ENCODE measurements at regions not wholly inside any gene's neighbourhood (a gene's known extent, or its start where the extent isn't known, plus 50 kb on each side); places are given as distances from the start of the nearest gene placed in this dataset.

DNA sequence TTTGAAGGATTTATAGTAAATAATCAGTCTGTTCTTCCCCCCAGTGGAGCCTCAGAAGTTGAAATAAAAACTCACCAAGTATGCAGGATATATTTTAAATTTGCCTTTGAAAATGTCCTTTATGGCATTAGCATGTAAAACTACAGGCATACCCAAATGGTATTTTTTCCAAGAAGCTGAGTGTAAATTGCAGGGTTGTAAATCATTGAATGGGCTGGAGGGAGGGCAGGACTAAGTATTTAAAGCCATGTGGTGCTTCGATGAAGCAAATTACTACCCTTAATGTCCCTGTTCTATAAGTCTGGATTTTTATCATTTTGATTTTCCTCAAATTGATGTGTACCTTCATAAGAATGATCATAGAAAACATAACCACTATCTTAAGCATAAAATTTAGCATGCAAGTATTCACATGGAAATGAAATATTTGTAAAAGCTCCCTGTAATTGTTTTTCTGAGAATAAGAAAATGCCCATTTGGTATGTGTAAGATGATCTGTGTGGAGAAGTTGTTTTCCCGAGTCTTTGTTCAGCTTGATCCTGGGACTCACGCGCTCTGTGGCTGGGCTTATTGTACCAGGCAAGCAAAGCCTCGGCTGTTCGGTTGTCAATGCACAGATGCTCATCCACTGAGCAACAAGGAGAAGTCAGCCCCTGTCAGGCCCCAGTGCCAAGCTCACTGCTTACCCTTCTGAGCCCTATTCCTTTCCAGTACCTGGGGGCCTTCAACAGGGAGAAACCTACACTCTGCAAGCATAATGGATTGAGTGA lies 66.7 kb downstream of the CD164 start:
- peak; percentile 10 for DNase-seq

DNA sequence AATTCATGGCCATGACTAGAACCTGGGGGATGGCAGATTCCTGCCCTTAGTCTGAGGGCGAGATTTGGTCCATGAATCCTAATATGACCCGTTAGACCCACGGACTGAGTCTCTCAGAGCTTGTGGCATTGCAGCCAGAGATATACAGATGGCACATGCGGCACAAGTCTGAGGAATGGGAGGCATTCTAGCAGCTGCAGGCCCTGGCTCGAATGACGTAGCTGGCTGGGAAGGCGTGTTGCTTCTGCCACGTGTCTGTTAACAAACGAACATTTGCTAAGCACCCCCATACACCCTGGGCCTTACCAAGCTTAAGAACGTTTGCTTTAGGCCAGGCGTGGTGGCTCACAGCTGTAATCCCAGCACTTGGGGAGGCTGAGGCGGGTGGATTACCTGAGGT lies 68.0 kb downstream of the CD164 start:
- no peak for DNase-seq

DNA sequence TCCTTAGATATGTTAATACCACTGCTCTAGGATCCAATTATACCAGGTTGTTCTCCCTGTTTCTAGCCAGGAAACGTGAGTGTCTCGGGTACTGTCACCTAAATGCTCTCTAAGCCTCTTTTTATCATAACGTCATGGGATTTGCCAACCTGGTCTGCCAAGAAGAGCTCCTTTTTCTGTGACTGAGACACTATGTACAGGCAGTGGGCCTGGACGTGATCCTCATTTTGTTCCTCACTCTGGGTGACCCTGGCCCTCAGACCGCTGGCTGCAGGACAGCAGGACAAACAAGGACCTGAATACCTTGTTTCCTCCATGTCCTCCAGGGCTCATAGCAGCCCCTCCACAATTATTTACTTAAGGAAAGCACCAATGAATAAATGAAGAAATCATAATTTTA lies 69.1 kb downstream of the CD164 start:
- no peak for DNase-seq

DNA sequence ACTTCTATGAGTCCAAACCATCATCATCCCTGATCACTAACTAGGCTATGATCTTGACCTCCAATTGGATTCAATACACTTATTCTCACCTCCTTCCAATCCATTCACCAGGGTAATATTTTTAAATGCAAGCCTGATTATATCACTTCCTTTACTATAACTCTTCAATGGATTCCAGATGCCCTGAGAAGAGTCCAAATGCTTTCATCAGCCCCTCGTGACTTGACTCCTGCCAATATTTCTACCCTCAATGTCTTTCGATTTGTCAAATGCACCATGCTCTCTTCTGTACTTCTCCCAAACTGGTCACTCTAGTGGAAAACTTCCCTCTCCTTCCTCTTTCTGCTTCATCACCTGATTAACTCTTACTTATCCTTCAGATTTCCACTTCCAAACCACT lies 70.8 kb downstream of the CD164 start:
- no peak for DNase-seq

DNA sequence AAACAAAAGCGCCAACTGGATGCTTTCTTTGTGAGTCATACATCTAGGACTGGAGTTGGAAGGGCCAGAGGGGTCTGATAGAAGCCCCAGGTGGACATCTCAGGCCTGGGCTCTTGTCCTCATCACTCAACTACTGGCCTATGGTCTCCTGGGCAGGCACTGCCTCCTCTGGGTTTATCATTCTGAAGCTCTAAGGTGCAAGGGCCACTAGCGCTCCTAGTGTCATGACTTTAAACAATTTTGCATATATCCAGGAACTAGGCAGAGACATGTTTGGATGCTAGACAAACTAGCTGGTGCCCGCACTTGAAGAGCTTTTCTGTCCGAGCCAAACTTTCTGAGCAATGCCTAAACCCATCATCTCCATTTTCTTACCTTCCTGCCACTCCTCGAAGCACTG lies 72.3 kb downstream of the CD164 start:
- no peak for DNase-seq

DNA sequence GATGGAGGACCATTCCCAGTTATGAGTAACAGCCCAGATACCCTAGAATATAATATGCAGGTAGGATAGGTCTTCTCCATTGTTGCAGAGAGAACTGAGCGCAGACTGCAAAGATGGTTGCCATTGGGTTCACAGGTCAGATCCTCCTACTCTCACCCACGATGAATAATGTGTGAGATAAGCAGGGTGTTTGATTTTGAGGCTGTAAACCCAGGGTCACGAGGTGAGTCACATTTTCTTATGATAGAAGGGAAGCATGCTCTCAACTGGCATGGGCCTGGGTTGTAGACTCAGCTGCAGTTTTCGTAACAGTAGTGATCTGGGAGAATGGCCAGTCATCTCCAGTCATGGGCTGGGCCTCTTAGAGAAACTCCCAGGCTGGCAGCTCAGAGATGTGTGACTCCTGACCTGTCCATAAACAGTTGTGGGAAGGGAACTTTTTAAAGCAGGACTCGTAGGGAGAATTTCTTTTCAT lies 74.2 kb downstream of the CD164 start:
- no peak for DNase-seq

DNA sequence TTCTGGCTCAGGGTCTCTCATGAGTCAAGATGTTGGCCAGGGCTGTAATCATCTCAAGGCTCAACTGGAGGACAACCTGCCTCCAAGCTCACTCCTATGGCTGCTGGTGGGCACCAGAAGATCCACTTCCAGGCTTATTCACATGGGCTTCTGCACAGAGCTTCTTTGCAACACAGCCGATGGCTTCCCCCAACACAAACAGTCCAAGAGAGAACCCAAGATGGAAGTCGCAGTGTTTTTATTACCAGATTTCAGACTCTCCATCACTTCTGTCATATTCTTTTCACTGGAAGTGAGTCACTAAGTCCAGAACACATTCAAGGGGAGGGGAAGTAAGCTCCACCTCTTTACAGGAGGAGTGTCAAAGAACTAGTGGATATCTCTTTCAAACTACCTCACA lies 75.5 kb downstream of the CD164 start:
- no peak for DNase-seq

DNA sequence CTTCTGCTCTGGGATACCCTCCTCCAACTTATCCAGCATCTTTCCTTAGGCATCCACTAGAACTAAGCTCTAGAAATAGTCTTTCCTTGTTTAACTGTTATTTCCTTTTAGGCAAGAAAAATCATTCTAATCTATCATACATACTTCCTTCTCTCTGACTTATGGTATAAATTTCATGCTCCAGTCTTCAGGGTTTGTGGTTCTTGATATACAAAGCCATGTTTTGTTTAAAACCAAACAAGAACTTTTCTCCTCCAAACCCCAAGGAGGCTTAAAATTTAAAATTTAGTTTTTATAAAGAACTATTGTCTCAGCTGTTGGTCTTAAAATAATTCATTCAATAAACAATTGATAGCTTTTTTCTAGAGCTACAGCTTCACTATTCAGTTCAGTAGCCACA lies 77.2 kb downstream of the CD164 start:
- no peak for DNase-seq

DNA sequence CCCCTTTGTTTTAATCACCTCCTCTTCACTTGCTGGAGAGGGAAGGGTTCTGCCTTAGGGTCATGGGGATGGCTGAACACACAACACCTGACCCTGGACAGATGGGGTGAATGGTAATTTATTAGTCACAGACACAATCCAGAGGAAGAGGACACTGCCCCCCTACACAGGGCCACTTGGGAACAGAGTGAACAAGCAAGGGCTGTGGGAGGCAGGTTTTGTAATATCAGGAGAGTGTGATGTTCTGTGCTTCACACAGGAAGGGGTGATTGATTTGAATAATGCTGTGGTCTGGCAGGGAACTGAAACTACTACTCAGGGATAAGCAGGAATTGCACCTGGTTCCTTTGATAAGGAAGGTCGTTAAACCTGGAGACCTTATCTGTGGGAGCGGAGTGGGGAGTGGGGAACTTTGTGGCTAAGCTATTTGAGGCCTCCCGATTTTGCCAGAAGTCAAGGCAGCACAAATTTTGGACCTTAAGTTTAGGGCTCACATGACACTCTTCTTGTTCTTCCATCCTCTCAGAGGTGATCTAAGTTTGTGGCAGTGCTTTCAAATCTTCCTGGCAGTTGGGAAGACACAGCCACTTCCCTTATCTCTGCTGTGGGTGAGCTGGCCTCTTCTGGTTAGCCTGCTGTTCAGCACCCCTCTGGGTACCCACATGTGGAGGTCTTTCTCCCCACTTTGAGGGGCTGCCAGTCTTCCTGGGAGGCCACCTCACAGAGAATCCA lies 77.8 kb downstream of the CD164 start:
- no peak for DNase-seq

DNA sequence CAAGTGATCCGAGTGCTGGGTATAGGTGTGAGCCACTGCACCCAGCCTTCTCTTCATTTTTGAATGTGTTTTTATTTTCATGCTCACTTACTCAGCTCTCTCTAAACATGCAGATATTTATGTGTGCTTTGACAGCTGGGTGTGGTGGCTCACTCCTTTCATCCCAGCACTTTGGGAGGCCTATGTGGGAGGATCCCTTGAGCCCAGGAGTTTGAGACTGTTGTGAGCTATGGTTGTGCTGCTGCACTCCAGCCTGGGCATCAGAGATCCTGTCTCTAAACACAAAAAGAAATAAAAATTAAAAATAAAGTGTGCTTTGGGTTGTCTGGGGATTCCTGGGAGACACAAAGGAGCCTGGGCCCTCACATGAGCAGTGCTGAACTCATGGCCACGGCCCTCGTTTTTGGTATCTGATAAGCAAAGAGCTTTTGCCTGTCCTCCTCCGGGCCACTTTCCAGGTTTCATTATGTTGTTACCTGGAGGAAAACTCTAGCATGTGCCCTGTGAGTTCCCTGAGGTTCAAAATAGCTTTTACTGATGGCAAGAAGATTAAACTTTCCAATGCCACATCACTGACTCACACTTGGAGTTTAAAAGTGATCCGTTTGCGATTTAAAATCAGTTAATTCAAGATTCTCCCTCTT lies 78.5 kb downstream of the CD164 start:
- no peak for DNase-seq

DNA sequence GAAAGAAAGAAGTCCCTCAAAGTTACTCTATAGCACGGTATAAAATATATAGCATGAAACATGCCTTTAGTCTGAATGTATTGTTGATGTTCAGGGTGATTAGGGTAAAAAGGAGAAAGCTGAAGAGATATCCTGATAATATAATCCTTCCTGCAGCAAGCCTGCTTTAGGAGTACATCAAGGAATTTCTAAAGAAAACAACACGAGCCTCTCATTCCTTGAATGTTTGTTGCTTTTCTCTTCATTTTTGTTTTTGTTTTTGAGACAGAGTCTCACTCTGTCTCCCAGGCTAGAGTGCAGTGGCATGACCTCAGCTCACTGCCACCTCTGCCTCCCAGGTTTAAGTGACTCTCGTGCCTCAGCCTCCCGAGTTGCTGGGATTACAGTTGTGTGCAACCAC lies 79.1 kb downstream of the CD164 start:
- no peak for DNase-seq

DNA sequence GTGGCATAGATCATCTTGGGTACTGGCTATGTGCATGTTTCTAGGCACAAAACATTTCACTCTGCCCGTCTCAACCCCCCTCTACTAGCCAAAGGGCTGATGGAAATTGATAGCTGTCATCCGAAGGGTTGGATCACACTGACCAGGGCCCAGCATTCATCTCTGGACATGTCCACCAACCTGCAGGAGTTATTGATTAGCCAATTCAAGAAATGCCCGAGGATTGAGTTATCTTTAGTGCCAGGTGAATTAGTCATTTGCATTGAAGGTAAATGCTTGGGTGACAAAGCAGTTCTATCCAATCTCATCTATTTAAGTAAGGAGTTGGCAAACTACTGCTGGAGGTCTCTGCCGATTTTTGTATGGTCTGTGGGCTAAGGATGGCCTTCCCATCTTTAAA lies 80.1 kb downstream of the CD164 start:
- DNase-seq = no peak

DNA sequence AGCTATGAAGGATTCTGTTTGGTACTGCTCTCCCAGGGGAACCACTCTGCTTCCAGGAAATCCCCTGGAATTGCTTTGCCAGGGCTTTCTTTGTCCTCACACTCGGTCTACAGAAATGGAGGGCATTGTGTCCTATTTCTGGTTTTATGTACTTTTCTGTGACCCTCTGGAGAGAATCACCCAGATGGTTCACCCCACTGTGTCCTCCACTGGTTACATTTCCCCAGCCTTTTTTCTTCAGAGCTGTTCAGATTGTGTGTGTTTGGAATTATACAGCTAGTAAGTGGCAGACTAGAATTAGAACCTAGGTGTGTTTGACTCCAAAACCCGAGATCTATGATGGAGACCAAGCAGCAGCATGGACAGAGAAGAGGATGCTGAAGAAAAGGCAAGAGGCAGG lies 80.8 kb downstream of the CD164 start:
- DNase-seq = no peak

DNA sequence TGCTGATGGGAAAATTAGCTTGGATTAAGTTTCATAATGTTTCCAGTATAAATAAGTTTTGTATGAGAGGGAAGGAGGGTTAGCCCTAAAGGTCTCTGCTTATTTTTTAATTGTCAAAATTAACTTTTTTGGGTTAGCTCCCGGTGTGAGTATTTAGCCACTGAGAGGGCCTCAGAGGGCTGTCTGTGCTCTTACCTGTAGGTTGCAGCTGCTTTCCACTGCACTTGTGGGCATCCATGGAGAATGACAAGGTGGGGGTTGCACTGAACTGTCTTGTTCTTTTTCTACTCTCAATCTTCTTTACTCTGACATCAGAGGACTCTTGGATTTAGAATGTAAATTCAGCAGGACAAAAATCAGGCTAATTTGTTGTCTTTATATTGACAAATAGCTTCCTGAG lies 81.4 kb downstream of the CD164 start:
- no peak for DNase-seq

DNA sequence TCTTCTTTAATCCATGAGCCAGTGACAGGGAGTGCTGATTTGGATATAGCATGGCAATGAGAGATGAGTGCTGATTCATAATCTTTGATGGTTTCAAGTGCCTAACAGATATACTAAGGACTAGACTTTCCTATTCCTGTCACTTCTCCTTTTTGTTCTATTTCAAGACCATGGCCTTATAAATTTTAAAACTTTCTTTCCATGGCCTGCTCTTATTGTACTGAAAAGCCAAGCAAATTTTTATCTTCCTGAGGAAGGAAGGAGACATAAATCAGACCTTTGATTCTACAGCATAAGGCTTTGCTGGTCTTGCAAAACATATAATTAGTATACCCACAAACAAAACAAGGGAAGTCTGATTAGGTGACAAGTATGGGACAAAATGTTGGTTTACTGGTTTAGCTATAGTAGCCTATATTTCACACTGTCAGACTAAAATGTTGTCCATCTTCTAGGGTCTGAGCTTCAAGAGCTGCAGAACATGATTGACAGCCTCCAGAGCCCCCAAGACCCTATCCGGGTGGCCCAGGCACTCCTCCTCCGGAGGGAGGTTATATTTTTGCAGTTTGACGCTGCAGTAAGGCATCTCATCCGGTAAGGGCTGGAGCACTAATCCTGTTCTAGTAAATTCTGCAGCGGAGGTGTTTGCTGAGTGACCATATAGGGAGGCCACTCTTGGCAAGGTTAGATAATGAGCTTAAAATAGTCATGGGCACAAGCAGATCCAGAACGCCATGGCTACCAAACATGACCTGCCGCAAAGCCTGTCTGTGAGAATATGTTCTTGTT lies 82.3 kb downstream of the CD164 start:
- no peak for DNase-seq

DNA sequence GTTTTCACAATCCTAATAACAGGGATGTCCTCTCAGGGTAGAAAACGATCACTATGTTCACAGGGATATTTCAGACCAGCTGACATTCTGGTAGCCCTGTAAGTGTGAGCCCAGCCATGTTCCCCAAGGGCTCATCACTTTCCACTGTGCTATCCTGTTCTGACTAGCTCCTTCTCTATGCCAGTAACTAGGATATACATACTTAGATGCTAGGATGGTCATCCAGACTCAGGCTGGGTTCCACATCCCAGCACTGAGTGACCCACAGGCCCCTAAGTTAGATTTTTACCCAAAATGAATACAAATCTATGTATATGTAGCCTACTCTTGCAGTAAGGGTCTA lies 83.0 kb downstream of the CD164 start:
- no peak for DNase-seq

DNA sequence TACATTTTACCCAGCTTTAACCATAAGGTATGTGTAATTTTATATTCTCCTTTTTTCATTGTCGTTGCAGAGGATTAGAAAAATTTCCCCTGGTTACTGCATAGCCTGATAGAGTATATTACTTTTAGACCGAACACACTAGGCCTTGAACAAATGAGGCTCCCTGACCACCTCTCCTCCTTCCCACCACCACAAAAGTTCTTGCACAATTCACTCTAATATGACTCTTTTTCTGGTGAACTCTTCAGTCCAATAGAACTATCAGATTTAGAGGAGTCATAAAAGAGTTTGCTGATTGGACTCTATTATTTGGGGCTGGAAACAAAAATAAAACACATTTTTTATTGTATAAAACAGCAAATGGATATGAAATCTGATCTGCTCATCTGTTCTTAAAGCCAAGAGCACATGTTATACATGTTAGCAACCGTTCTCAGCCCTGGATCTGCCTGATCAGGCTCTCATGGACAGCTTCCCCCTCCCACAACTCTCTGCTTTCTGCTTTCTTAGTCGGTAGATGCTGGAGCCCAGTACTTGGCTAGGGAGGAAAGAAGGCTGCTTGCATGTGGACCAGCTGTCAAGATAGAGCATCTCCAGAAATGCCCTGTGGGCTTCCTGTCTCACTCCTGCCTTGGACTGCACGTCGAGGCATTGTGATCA lies 83.5 kb downstream of the CD164 start:
- DNase-seq = no peak

DNA sequence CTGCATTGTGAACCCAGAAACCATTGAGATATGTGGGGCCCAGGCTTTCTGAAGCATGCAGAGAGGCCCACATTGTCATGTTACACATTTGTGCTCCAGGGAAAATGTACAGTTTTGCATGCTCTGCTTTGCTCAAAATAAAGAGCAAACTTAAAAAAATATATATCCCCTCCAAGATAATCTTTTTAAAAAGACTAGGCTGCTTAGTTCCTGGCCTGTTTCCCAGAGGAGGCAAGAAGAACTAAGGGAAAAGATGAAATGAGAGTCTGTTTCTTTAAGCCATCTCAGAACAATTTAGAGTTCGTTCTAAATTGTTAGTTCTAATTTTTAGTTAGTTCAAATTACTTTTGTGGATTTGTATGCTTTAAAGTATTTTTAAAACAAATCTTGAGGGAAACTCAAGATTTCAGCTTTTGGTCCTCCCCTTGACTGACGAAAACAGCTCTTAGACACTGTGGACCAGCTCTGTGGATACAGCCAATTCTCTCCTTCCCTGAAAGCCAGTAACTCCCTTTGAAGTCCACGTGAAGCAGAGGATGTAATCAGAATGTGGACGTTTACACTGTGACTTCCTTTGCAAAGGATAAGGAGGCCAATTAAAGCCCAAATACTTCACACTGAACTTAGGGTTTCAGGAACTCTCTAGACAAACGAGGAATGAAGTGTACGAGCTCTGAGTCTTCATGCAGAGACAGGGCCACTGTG lies 84.7 kb downstream of the CD164 start:
- DNase-seq = no peak

DNA sequence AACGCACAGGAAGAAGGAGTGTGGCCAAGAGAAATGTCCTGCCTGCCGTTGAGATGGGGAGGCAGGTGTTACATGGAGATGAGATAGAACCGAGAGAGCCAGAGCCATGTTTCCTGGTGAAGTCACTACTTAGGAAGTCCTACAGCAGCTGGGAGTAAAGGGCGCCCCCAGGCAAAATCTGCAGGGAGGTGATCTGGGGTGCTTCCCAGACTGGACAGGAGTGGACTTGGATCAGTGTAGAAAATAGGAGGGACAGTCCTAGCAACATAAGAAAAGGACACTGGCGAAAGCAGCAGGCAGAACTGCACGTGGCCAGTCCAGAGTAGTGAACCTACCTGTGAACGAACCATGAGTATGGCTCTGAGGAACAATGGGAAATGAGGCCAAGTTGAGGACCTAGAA lies 85.3 kb downstream of the CD164 start:
- DNase-seq = no peak

DNA sequence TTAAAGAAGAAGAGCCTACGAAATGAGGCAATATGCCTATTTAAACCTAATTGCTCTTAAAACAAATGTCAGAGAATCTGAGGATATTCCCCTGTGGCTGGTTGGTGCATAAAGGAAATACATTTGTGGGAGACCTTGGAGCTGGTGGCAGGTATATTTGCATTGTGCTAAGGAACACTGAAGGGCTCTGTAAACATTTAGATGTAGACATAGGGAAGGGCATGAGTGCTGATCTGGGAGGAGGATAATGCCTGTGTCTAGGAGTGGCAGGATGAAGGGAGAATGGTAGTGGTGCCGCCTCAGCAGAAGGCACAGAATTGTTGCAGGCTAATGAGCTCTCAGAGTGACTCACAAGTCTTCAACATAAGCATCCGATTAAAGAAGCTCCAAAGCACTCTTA lies 85.8 kb downstream of the CD164 start:
- DNase-seq = no peak

DNA sequence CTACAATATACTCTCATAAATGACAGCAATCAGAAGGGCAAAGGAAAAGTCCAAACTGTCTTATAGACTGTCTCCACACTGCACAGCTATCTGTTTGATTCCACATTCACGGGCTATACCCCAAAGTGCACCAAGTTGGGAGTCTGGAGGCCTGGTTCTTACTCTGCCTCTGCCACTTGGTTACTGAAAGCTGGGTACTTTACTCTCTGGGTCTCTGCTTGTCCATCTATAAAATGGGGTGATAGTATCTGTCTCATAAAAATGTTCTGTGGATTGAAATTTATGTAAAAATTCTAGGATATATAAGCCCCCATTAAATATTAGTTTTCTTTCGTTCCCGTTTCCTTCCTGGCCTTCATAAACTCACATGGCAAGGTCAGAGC lies 86.5 kb downstream of the CD164 start:
- no peak for DNase-seq

DNA sequence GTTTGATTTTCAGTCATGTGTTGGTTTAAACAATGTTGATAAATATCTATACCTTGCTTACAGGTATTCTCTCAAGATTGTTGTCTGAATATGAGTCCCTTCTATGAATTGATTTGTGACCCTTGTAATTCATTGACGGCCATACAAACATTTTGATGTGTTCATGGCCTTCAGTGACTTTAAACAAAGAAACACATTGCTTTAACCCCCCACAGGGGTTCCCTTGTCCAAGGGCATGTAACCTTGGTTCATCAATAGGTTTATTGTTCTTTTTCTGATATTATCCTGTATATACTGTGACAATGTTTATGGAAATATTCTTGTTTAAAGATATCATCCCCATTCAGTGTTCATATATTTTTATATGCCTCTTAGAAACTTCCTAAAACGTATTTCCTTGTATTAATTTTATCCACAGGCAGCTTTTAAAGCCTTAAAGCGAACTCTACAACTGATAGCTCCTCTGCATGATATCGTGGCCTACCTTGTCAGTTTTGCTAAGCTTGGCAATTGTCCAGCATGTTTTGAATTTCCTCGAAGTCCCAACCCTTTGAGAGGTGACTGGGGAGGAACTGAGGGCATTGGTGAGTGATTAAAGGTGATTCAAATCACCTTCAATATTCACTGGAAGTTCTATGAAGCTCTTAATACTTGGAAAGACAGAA lies 87.0 kb downstream of the CD164 start:
- DNase-seq = no peak

Data from NCI-H2171 (cell line).